MM.1S (cell line): ENCODE measurements at regions not wholly inside any gene's neighbourhood (a gene's known extent, or its start where the extent isn't known, plus 50 kb on each side); places are given as distances from the start of the nearest gene placed in this dataset.

Experiments
- EZH2phosphoT487 ChIP-seq: fragments of 300-600 bp; sonication (generic); IDR thresholded peaks from 2 replicates; pipeline ENCODE4 v1.6.1; 2018; ENCODE audit warnings: antibody characterized with exemption, low read length
- TF ChIP-seq, protein P1 (sequence below): fragments of 300-600 bp; sonication (generic); IDR thresholded peaks from 2 replicates; pipeline ENCODE4 v1.5.1; 2016; ENCODE audit warnings: antibody characterized with exemption, low read length, mixed read lengths

GRCh38 chr2:158042666-158043065 is 59.0 kb upstream of the UPP2 start:
- TF ChIP-seq, protein P1, sequence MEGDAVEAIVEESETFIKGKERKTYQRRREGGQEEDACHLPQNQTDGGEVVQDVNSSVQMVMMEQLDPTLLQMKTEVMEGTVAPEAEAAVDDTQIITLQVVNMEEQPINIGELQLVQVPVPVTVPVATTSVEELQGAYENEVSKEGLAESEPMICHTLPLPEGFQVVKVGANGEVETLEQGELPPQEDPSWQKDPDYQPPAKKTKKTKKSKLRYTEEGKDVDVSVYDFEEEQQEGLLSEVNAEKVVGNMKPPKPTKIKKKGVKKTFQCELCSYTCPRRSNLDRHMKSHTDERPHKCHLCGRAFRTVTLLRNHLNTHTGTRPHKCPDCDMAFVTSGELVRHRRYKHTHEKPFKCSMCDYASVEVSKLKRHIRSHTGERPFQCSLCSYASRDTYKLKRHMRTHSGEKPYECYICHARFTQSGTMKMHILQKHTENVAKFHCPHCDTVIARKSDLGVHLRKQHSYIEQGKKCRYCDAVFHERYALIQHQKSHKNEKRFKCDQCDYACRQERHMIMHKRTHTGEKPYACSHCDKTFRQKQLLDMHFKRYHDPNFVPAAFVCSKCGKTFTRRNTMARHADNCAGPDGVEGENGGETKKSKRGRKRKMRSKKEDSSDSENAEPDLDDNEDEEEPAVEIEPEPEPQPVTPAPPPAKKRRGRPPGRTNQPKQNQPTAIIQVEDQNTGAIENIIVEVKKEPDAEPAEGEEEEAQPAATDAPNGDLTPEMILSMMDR = no peak
- TF ChIP-seq EZH2phosphoT487 = no peak
